NCI-H526 (cell line): ENCODE measurements at regions not wholly inside any gene's neighbourhood (a gene's known extent, or its start where the extent isn't known, plus 50 kb on each side); places are given as distances from the start of the nearest gene placed in this dataset.
A peak's percentile ranks its signal among the peaks of the same experiment; 100 is the strongest.

ENCODE experiments used
- DNase-seq, 2 experiments: peaks; one replicate each; lab custom pipeline; 2025; lab: John Stamatoyannopoulos, UW

GRCh38 chr6:112725541-112726085, 378.5 kb downstream of the RFPL4B start:
- DNase-seq = no peak

GRCh38 chr6:112735129-112735528, 388.0 kb downstream of the RFPL4B start:
- peak; percentile 3 to 24 for DNase-seq

GRCh38 chr6:112739766-112740165, 392.6 kb downstream of the RFPL4B start:
- no peak for DNase-seq

GRCh38 chr6:112743323-112743722, 396.2 kb downstream of the RFPL4B start:
- no peak for DNase-seq

- no peak for DNase-seq
Measured at GRCh38 chr6:112744827-112745226, 397.7 kb downstream of the RFPL4B start.

GRCh38 chr6:112745765-112746164, 398.6 kb downstream of the RFPL4B start:
- DNase-seq = no peak

- no peak for DNase-seq
Measured at GRCh38 chr6:112749673-112750072, 402.5 kb downstream of the RFPL4B start.

- DNase-seq = no peak
Measured at GRCh38 chr6:112752305-112752704, 405.2 kb downstream of the RFPL4B start.

GRCh38 chr6:112752791-112753190, 405.7 kb downstream of the RFPL4B start:
- DNase-seq = no peak

GRCh38 chr6:112760831-112761230, 413.7 kb downstream of the RFPL4B start:
- DNase-seq = no peak

- no peak for DNase-seq
Measured at GRCh38 chr6:112761740-112762139, 414.6 kb downstream of the RFPL4B start.

GRCh38 chr6:112764377-112764776, 417.2 kb downstream of the RFPL4B start:
- DNase-seq = no peak

GRCh38 chr6:112770308-112770707, 423.2 kb downstream of the RFPL4B start:
- no peak for DNase-seq

- no peak for DNase-seq
Measured at GRCh38 chr6:112773187-112773586, 426.1 kb downstream of the RFPL4B start.

- DNase-seq = no peak
Measured at GRCh38 chr6:112774319-112774718, 427.2 kb downstream of the RFPL4B start.

GRCh38 chr6:112780498-112781096, 433.5 kb downstream of the RFPL4B start:
- peak; percentile 41 to 88 for DNase-seq

- DNase-seq = peak in 1 of 2 experiments; percentile 22
Measured at GRCh38 chr6:112781241-112781640, 434.1 kb downstream of the RFPL4B start.

- DNase-seq = no peak
Measured at GRCh38 chr6:112785408-112785807, 438.3 kb downstream of the RFPL4B start.

- no peak for DNase-seq
Measured at GRCh38 chr6:112786801-112787200, 439.7 kb downstream of the RFPL4B start.

- DNase-seq = no peak
Measured at GRCh38 chr6:112787371-112787770, 440.2 kb downstream of the RFPL4B start.

- no peak for DNase-seq
Measured at GRCh38 chr6:112795316-112795715, 448.2 kb downstream of the RFPL4B start.

GRCh38 chr6:112796712-112797111, 449.6 kb downstream of the RFPL4B start:
- DNase-seq = no peak

GRCh38 chr6:112799889-112800288, 452.8 kb downstream of the RFPL4B start:
- DNase-seq = no peak

GRCh38 chr6:112800439-112800838, 453.3 kb downstream of the RFPL4B start:
- DNase-seq = no peak
